ENCODE measurements at regions not wholly inside any gene's neighbourhood (a gene's known extent, or its start where the extent isn't known, plus 50 kb on each side); places are given as distances from the start of the nearest gene placed in this dataset.

DNA sequence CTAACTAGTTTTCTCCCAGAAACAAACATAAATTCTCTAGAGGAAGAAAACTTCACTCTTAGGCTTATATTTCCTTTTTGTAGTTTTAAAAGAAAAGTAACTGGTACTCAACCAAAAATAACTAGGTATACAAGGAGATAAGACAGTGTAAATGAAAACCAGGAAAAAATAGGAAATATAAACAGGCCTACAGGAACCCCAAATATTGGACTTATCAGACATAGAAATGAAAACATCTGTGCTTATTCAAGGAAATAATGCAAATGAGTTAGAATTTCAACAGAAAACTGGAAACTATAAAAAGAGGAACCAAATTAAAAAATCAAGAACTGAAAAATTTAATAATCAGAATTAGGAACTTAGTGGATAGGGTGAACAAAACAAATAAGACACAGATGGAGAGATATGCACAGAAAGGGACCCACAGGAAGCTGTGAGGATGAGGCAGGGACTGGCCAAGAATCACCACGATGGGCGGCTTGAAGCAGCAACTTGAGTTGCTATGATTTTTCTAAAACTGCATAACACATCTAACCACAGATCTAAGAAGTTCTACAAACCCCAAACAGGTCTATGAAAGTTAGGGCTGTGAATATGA lies 67.5 kb upstream of the ACTRT2 start:
- no peaks in the 10 kb centered on the region for H4K20me1 ChIP-seq (ENCODE audit: control insufficient read depth, insufficient read depth, low read depth, low read length)
- no peaks in the 10 kb centered on the region for H3K79me2 ChIP-seq (ENCODE audit: control insufficient read depth, low read length)
- H3K27ac ChIP-seq (ENCODE audit: low read depth, low read length) = peak overlapping the region; percentile 98
- peak overlapping the region; percentile 65 for H3K4me2 ChIP-seq (ENCODE audit: low read length)
- H3K4me3 ChIP-seq (ENCODE audit: low read length) = peak overlapping the region; percentile 44
- H3K9me2 ChIP-seq (replicated peaks; ENCODE audit: control insufficient read depth, low read length) = no peaks in the 10 kb centered on the region
- TF ChIP-seq, protein P1, sequence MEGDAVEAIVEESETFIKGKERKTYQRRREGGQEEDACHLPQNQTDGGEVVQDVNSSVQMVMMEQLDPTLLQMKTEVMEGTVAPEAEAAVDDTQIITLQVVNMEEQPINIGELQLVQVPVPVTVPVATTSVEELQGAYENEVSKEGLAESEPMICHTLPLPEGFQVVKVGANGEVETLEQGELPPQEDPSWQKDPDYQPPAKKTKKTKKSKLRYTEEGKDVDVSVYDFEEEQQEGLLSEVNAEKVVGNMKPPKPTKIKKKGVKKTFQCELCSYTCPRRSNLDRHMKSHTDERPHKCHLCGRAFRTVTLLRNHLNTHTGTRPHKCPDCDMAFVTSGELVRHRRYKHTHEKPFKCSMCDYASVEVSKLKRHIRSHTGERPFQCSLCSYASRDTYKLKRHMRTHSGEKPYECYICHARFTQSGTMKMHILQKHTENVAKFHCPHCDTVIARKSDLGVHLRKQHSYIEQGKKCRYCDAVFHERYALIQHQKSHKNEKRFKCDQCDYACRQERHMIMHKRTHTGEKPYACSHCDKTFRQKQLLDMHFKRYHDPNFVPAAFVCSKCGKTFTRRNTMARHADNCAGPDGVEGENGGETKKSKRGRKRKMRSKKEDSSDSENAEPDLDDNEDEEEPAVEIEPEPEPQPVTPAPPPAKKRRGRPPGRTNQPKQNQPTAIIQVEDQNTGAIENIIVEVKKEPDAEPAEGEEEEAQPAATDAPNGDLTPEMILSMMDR (IDR thresholded peaks at IDR 0.05; ENCODE audit: low read depth, low read length, poor library complexity, severe bottlenecking) = no peak
- TF ChIP-seq EZH2phosphoT487 (IDR thresholded peaks at IDR 0.05; ENCODE audit: borderline replicate concordance, low read length) = no peak
- H3K4me1 ChIP-seq (ENCODE audit: control insufficient read depth, low read length) = peaks cover 54% of the 10 kb centered on the region
- H3K36me3 ChIP-seq (ENCODE audit: control insufficient read depth, low read length) = peaks cover 22% of the 10 kb centered on the region
- H3F3A ChIP-seq (ENCODE audit: control insufficient read depth, insufficient read depth) = peaks cover 19% of the 10 kb centered on the region
- H3K9me3 ChIP-seq (ENCODE audit: control insufficient read depth, insufficient read depth, low read length) = peaks cover 54% of the 10 kb centered on the region
- H3K27me3 ChIP-seq (ENCODE audit: control insufficient read depth, low read length) = no peaks in the 10 kb centered on the region

DNA sequence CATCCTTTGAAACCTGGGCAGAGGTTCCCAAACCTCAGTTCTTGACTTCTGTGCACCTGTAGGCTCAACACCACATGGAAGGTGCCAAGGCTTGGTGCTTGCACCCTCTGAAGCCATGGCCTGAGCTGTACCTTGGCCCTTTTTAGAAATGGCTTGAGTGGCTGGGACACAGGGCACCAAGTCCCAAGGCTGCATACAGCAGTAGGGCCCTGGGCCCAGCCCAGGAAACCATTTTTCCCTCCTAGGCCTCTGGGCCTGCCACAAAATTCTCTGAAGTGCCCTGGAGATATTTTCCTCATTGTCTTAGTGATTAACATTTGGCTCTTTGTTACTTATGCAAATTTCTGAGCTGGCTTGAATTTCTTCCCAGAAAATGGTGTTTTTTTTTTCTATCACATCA lies 65.6 kb upstream of the ACTRT2 start:
- no peaks in the 10 kb centered on the region for H4K20me1 ChIP-seq (ENCODE audit: control insufficient read depth, insufficient read depth, low read depth, low read length)
- peaks cover 19% of the 10 kb centered on the region for H3F3A ChIP-seq (ENCODE audit: control insufficient read depth, insufficient read depth)
- H3K4me3 ChIP-seq (ENCODE audit: low read length) = no peak overlapping the region
- H3K27me3 ChIP-seq (ENCODE audit: control insufficient read depth, low read length) = no peaks in the 10 kb centered on the region
- no peak overlapping the region for H3K4me2 ChIP-seq (ENCODE audit: low read length)
- H3K9me3 ChIP-seq (ENCODE audit: control insufficient read depth, insufficient read depth, low read length) = peaks cover 64% of the 10 kb centered on the region
- peak overlapping the region; percentile 98 for H3K27ac ChIP-seq (ENCODE audit: low read depth, low read length)
- TF ChIP-seq, protein P1 (IDR thresholded peaks at IDR 0.05; ENCODE audit: low read depth, low read length, poor library complexity, severe bottlenecking) = no peak
- TF ChIP-seq EZH2phosphoT487 (IDR thresholded peaks at IDR 0.05; ENCODE audit: borderline replicate concordance, low read length) = no peak
- no peaks in the 10 kb centered on the region for H3K9me2 ChIP-seq (replicated peaks; ENCODE audit: control insufficient read depth, low read length)
- peaks cover 46% of the 10 kb centered on the region for H3K4me1 ChIP-seq (ENCODE audit: control insufficient read depth, low read length)
- H3K36me3 ChIP-seq (ENCODE audit: control insufficient read depth, low read length) = peaks cover 22% of the 10 kb centered on the region
- H3K79me2 ChIP-seq (ENCODE audit: control insufficient read depth, low read length) = no peaks in the 10 kb centered on the region

GRCh38 chr1:2956576-2956975 lies 64.7 kb upstream of the ACTRT2 start:
- H3K27me3 ChIP-seq (ENCODE audit: control insufficient read depth, low read length) = no peaks in the 10 kb centered on the region

More at GRCh38 chr1:2956576-2956975, 64.7 kb upstream of the ACTRT2 start:
- TF ChIP-seq, protein P1 (IDR thresholded peaks at IDR 0.05; ENCODE audit: low read depth, low read length, poor library complexity, severe bottlenecking) = no peak
- no peak for TF ChIP-seq EZH2phosphoT487 (IDR thresholded peaks at IDR 0.05; ENCODE audit: borderline replicate concordance, low read length)
- no peaks in the 10 kb centered on the region for H3K79me2 ChIP-seq (ENCODE audit: control insufficient read depth, low read length)
- H3K4me3 ChIP-seq (ENCODE audit: low read length) = no peak overlapping the region
- no peaks in the 10 kb centered on the region for H3K9me2 ChIP-seq (replicated peaks; ENCODE audit: control insufficient read depth, low read length)
- no peaks in the 10 kb centered on the region for H4K20me1 ChIP-seq (ENCODE audit: control insufficient read depth, insufficient read depth, low read depth, low read length)
- peaks cover 43% of the 10 kb centered on the region for H3K4me1 ChIP-seq (ENCODE audit: control insufficient read depth, low read length)
- H3K4me2 ChIP-seq (ENCODE audit: low read length) = no peak overlapping the region
- peaks cover 22% of the 10 kb centered on the region for H3K36me3 ChIP-seq (ENCODE audit: control insufficient read depth, low read length)
- H3F3A ChIP-seq (ENCODE audit: control insufficient read depth, insufficient read depth) = peaks cover 19% of the 10 kb centered on the region
- H3K27ac ChIP-seq (ENCODE audit: low read depth, low read length) = peak overlapping the region; percentile 34
- peaks cover 62% of the 10 kb centered on the region for H3K9me3 ChIP-seq (ENCODE audit: control insufficient read depth, insufficient read depth, low read length)

Data from DOHH2 (cell line).